Inflammatory macrophage treated with lipopolysaccharide for 1 hour (primary cell): ENCODE measurements at regions not wholly inside any gene's neighbourhood (a gene's known extent, or its start where the extent isn't known, plus 50 kb on each side); places are given as distances from the start of the nearest gene placed in this dataset.

Experiments
- DNase-seq, 2 donors: peaks; one replicate each; pipeline ENCODE4 v3.0.0-alpha.2; 2020 to 2022

DNA sequence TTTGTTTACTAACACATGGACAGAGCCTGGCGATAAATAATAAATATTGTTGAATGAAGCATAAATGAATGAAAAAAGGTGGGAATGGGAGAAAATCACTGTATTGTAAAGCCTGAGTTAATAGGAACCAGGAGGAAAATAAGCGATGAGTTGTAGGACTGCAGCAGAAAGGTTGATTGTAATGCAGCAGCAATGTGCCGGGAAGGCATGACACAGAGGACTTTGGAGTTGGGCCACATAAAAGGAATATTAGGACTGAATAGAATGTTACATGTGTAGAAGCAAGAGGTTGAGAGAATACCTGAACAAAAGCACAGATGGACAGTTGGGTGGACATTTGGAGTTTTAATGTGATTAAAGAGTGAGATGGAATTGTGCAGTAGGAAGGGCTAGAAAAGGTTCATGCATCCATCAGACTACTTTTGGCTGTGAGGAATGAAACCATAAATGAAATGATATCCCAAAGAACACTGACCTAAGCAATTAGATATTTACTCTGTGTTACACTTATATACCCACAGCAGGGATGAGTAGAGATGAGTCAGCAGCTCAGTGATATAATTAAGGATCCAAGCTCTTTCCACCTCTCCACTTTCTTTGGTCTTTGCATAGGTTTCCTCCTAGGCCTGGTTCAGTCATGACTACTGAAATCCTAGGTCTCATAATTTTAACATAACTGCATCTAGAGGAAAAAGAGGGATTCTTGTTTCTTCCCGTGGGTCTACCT lies 55.4 kb downstream of the CCER1 start:
- no peak for DNase-seq

GRCh38 chr12:90897986-90898385 lies 57.0 kb downstream of the CCER1 start:
- DNase-seq, result no peak

- no peak for DNase-seq
Measured at GRCh38 chr12:90897316-90897715, 57.7 kb downstream of the CCER1 start.

GRCh38 chr12:90896821-90897220 lies 58.2 kb downstream of the CCER1 start:
- no peak for DNase-seq

DNA sequence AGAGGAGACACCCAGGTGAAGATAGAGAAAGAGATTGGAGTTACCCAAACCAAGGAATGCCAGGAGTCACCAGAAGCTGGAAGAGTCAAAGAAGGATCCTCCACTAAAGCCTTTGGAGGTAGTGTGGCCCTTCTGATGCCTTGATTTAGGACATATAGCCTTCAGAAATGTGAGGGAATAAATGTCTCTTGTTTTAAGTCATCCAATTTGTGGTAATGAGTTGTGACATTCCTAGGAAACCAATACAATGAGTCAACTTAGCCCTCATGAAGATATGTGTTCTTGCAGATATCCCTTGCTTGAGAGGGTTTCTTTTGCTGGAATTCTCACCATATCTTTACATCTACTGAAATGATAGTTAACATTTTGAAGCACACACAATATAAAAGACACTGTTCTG lies 58.8 kb downstream of the CCER1 start:
- no peak for DNase-seq

DNA sequence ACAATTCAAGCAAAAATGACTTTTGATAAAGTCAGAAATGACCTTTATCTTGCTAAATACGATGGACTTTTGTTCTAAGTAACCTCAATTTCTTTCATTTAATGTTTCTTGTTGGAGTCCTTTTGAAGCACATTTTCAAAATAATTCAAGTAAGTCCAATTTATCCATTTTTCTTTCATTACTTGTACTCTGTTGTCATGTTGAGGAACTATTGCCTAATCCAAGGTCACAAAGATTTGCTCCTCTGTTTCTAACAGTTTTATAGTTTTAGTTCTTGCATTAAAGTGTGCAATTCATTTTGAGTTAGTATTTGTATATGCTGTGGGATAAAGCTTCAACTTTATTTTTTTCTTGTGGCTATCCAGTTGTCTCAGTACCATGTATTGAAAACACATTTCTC lies 66.7 kb downstream of the CCER1 start:
- DNase-seq, result no peak

GRCh38 chr12:90883456-90883855 lies 71.5 kb downstream of the CCER1 start:
- no peak for DNase-seq

DNA sequence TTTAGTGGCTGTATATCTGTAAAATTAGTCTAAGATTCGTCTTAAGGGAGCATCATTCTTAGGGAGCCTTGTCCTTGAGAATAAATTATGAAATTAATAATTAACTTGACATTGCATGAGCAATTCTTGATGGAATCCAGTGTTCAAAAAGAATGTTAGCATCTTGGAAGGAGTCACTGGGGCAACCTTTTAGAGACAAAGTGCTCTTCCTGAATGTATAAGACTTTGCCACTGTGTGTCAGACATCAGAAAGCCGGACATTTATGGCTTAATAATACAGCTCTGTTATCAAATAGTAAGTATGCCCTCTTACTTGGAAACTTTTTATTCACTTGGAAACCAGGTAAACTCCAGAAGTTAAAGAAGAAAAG lies 83.3 kb downstream of the CCER1 start:
- no peak for DNase-seq

- no peak for DNase-seq
Measured at GRCh38 chr12:90870971-90871725, 83.8 kb downstream of the CCER1 start.

DNA sequence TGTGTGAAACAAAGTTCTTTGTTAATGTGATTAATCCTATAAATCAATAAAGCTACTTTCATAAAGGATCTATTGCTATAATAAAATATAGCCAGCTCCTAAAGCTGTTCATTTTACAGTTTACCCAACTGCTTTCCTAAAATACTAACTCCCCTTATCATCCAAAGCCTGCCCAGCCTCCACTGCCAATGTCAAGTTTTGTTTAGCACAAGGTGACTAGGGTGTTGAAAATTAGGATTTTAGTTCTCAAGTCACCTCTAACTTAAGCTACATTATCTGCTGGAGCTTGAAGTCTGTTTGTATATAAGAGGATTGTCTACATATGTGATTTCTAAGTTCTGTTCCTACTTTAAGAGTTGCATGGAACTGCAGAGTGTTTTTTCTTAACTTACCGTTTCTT lies 86.3 kb downstream of the CCER1 start:
- DNase-seq, result no peak

GRCh38 chr12:90859591-90859990 lies 95.4 kb downstream of the CCER1 start:
- no peak for DNase-seq

DNA sequence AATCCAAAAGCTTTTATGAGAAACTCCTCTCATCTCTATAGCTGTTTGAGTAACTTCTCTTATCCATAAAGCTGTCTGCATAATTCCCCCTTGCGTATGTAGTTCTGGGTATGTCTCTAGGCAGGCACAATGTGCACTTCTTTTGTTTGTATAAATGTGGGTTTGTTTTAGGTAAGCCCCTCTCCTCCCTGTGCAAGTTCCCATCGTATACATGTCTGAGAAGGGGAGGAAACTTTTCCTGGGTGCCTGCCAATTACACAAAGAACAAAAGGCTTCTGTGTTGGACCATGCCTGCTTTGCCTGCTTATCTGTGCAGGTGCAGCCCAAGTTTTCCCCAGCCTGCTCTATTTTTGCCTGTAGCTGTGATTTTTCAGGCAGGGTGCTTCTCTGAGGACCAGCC lies 96.7 kb downstream of the CCER1 start:
- no peak for DNase-seq

- no peak for DNase-seq
Measured at GRCh38 chr12:90855534-90855933, 99.4 kb downstream of the CCER1 start.

- peak; percentile 4 to 49 for DNase-seq
Measured at GRCh38 chr12:90854136-90854689, 100.8 kb downstream of the CCER1 start.

- DNase-seq, result no peak
Measured at GRCh38 chr12:90851800-90852718, 102.9 kb downstream of the CCER1 start.

- no peak for DNase-seq
Measured at GRCh38 chr12:90842477-90842876, 112.5 kb downstream of the CCER1 start.

- DNase-seq, result no peak
Measured at GRCh38 chr12:90841336-90841735, 113.6 kb downstream of the CCER1 start.

- no peak for DNase-seq
Measured at GRCh38 chr12:90839346-90839745, 115.6 kb downstream of the CCER1 start.

GRCh38 chr12:90836689-90837088 lies 118.3 kb downstream of the CCER1 start:
- DNase-seq, result no peak

DNA sequence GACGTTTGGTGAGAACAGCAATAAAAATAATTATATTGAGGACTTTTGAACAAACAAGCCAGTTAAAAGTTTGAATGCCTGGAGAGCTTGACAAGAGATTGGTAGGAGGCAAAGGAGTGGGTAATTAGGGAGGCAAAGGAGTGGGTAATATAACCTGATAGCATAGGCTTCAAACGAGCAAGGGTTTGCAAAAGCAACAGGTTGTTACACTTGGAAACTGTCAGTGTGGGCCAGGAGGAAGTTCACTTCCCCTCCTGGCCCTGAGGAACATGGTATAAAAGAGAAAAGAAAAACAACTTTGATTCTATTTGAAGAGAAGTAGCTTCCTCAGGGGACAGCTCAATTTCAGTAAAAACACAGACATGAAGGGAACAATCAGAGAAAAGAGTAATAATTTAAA lies 121.7 kb downstream of the CCER1 start:
- DNase-seq, result no peak

- no peak for DNase-seq
Measured at GRCh38 chr12:90832427-90832826, 122.5 kb downstream of the CCER1 start.

DNA sequence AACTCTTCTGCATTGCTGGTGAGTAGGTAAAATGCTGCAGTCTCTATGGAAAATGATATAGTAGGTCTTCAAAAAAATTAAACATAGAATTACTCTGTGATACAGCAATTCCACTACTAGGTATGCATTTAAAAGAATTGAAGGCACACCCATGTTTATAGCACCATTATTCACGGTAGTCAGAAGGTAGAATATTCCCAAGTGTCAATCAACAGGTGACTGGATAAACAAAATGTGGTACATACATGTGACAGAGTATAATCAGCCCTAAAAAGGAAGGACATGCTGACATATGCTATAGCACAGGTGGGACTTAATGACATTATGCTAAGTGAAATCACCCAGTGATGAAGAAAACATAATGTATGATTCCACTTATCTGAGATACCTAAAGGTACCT lies 123.3 kb downstream of the CCER1 start:
- DNase-seq, result no peak

DNA sequence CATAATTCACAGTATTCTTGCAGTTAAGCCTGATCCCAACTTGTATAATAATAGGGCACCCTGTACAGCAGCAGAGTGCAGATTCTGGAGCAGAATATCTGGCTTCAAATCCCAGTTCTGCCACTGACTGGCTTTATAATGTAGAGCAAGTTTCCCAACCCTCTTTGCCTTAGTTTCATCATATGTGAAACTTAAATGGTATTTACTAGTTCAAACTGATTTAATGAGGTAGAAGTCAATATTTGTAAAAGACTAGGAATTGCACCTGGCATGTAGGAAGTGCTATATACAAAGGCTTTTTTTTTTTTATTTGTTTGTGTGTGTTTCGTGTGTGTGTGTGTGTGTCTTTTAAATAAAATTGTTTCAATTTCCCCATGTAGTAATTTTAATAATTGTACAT lies 125.9 kb downstream of the CCER1 start:
- no peak for DNase-seq
